WTC11 (cell line): ENCODE measurements at regions not wholly inside any gene's neighbourhood (a gene's known extent, or its start where the extent isn't known, plus 50 kb on each side); places are given as distances from the start of the nearest gene placed in this dataset.

Experiments used
- ATAC-seq: fragments of 200-7000 bp; cut with Tn5 transposase; 2 replicates; pipeline ENCODE4 v1.10.0; 2021; ENCODE audit warnings: mild to moderate bottlenecking, moderate library complexity
- CTCF ChIA-PET: fragments of 300-600 bp; sonication (Branson Sonifier 250); formaldehyde crosslinking; loops from one replicate; lab custom pipeline; 2021; ENCODE audit warnings: antibody characterized with exemption; lab: Charles Lee
- POLR2A ChIA-PET: fragments of 350-600 bp; sonication (Branson Sonifier 250); formaldehyde crosslinking; loops from one replicate; lab custom pipeline; 2021; ENCODE audit warnings: antibody characterized with exemption; lab: Charles Lee
- DNase-seq: peaks from one replicate; pipeline ENCODE4 v3.0.0; 2021; ENCODE audit warnings: low spot score
- H3K27ac Mint-ChIP-seq: 2 replicates; pipeline ENCODE4 v1.8.0; 2021; ENCODE audit warnings: mixed read lengths
- H3K27me3 Mint-ChIP-seq: 2 replicates; pipeline ENCODE4 v1.8.0; 2021; ENCODE audit warnings: low read depth, mild to moderate bottlenecking, moderate library complexity, mixed read lengths
- H3K36me3 Mint-ChIP-seq: 2 replicates; pipeline ENCODE4 v1.8.0; 2021; ENCODE audit warnings: mixed read lengths
- H3K4me1 Mint-ChIP-seq: 2 replicates; pipeline ENCODE4 v1.8.0; 2022; ENCODE audit warnings: mixed read lengths
- H3K4me3 Mint-ChIP-seq: 2 replicates; pipeline ENCODE4 v1.8.0; 2021; ENCODE audit warnings: mild to moderate bottlenecking, moderate library complexity, mixed read lengths
- H3K9me3 Mint-ChIP-seq: 2 replicates; pipeline ENCODE4 v1.8.0; 2021; ENCODE audit warnings: mixed read lengths
- AFF4 ChIP-seq: sonication (generic); formaldehyde crosslinking; IDR thresholded peaks from 2 replicates; pipeline ENCODE4 v1.8.1; 2023; ENCODE audit warnings: mild to moderate bottlenecking, missing genetic modification reagents, borderline replicate concordance
- ATF3 ChIP-seq: sonication (generic); formaldehyde crosslinking; conservative IDR thresholded peaks from 2 replicates; pipeline ENCODE4 v1.8.1; 2022; ENCODE audit warnings: mild to moderate bottlenecking, missing genetic modification reagents
- FOXJ3 ChIP-seq: sonication (generic); formaldehyde crosslinking; IDR thresholded peaks from 2 replicates; pipeline ENCODE4 v1.9.0; 2021; ENCODE audit warnings: missing genetic modification reagents, mild to moderate bottlenecking, borderline replicate concordance
- GTF2I ChIP-seq: fragments of 250-450 bp; sonication (Bioruptor Pico); conservative IDR thresholded peaks from 2 replicates; pipeline ENCODE4 v1.4.0; 2021; ENCODE audit warnings: mild to moderate bottlenecking
- IRF2 ChIP-seq: sonication (generic); formaldehyde crosslinking; IDR thresholded peaks from 2 replicates; pipeline ENCODE4 v1.8.0; 2022; ENCODE audit warnings: low read depth, missing genetic modification reagents, borderline replicate concordance
- JAZF1 ChIP-seq: fragments of 250-450 bp; sonication (Bioruptor Pico); IDR thresholded peaks from 2 replicates; pipeline ENCODE4 v1.9.0; 2021; ENCODE audit warnings: moderate library complexity, mild to moderate bottlenecking, inconsistent platforms
- JUN ChIP-seq: sonication (generic); formaldehyde crosslinking; IDR thresholded peaks from 2 replicates; pipeline ENCODE4 v1.8.0; 2023; ENCODE audit warnings: mild to moderate bottlenecking, missing genetic modification reagents
- KAT7 ChIP-seq: sonication (generic); formaldehyde crosslinking; IDR thresholded peaks from 2 replicates; pipeline ENCODE4 v1.8.1; 2023; ENCODE audit warnings: missing genetic modification reagents, mild to moderate bottlenecking, borderline replicate concordance
- MLX ChIP-seq: sonication (generic); formaldehyde crosslinking; IDR thresholded peaks from 2 replicates; pipeline ENCODE4 v1.8.1; 2023; ENCODE audit warnings: mild to moderate bottlenecking, missing genetic modification reagents, moderate library complexity
- NFATC4 ChIP-seq: fragments of 250-450 bp; sonication (Bioruptor Pico); IDR thresholded peaks from 2 replicates; pipeline ENCODE4 v1.9.0; 2021; ENCODE audit warnings: mild to moderate bottlenecking
- NR2C2 ChIP-seq: sonication (generic); formaldehyde crosslinking; IDR thresholded peaks from 2 replicates; pipeline ENCODE4 v1.8.0; 2022; ENCODE audit warnings: mild to moderate bottlenecking, missing genetic modification reagents
- SOX15 ChIP-seq: fragments of 250-450 bp; sonication (Bioruptor Pico); IDR thresholded peaks from 2 replicates; pipeline ENCODE4 v1.9.0; 2021; ENCODE audit warnings: mild to moderate bottlenecking
- USF1 ChIP-seq: sonication (generic); formaldehyde crosslinking; IDR thresholded peaks from 2 replicates; pipeline ENCODE4 v1.8.0; 2022; ENCODE audit warnings: mild to moderate bottlenecking, missing genetic modification reagents
- ZBTB43 ChIP-seq: sonication (generic); formaldehyde crosslinking; IDR thresholded peaks from 2 replicates; pipeline ENCODE4 v1.8.1; 2023; ENCODE audit warnings: mild to moderate bottlenecking, missing genetic modification reagents
- ZMAT4 ChIP-seq: fragments of 250-450 bp; sonication (Bioruptor Pico); IDR thresholded peaks from 2 replicates; pipeline ENCODE4 v1.9.0; 2021; ENCODE audit warnings: mild to moderate bottlenecking
- ZNF281 ChIP-seq: sonication (generic); formaldehyde crosslinking; IDR thresholded peaks from 2 replicates; pipeline ENCODE4 v1.8.0; 2023; ENCODE audit warnings: mild to moderate bottlenecking, missing genetic modification reagents
- ZNF317 ChIP-seq: sonication (generic); formaldehyde crosslinking; IDR thresholded peaks from 2 replicates; pipeline ENCODE4 v1.8.1; 2023; ENCODE audit warnings: low read depth, mild to moderate bottlenecking, moderate library complexity, missing genetic modification reagents, borderline replicate concordance

- H3K4me3 Mint-ChIP-seq = no peak overlapping the region
- no peak overlapping the region for H3K27ac Mint-ChIP-seq
- POLR2A ChIA-PET = no interaction called here
Observed at GRCh38 chr22:27019827-27020226, 362.4 kb downstream of the MIAT start.

GRCh38 chr22:27022274-27022895 lies 365.0 kb downstream of the MIAT start:
- Mint-ChIP-seq H3K27me3 (peaks cover 5% of the 10 kb centered on the region), H3K4me3 (no peak overlapping the region), H3K4me1 (peaks cover 8% of the 10 kb centered on the region), H3K9me3 (no peaks in the 10 kb centered on the region), H3K27ac (no peak overlapping the region), H3K36me3 (no peaks in the 10 kb centered on the region)
- TF ChIP-seq MLX (CRISPR knock-in tag) (no peak), GTF2I (no peak), NFATC4 (CRISPR knock-in tag) (no peak), SOX15 (no peak), ZMAT4 (CRISPR knock-in tag) (no peak), ZNF281 (CRISPR knock-in tag) (no peak), FOXJ3 (CRISPR knock-in tag) (no peak), IRF2 (CRISPR knock-in tag) (no peak), ZBTB43 (CRISPR knock-in tag) (no peak), JAZF1 (no peak), ZNF317 (CRISPR knock-in tag) (no peak), NR2C2 (CRISPR knock-in tag) (no peak), JUN (CRISPR knock-in tag) (no peak), ATF3 (CRISPR knock-in tag) (no peak), KAT7 (CRISPR knock-in tag) (no peak), AFF4 (no peak)
- no peak for ATAC-seq
- DNase-seq = no peak
- CTCF ChIA-PET = interaction anchor here (1.0 kb wide), 1 partner anchor 309 kb away, joined by 3 read pairs; no protein-coding TSS in a partner anchor
- POLR2A ChIA-PET = no interaction called here

More at GRCh38 chr22:27019827-27020226, 362.4 kb downstream of the MIAT start:
- TF ChIP-seq FOXJ3 (CRISPR knock-in tag) (no peak), USF1 (CRISPR knock-in tag) (no peak)
- Mint-ChIP-seq H3K9me3 (no peaks in the 10 kb centered on the region), H3K36me3 (no peaks in the 10 kb centered on the region), H3K27me3 (peaks cover 5% of the 10 kb centered on the region), H3K4me1 (peaks cover 3% of the 10 kb centered on the region; the same call in 1 of the 2 replicates)
- CTCF ChIA-PET = interaction anchor here (0.6 kb wide), 1 partner anchor 1375 kb away, joined by 3 read pairs; no protein-coding TSS in a partner anchor
- DNase-seq = no peak
- ATAC-seq = no peak
